SK-N-SH treated with all-trans-retinoic acid at 6 μM for 48 hours (cell line): ENCODE measurements at regions not wholly inside any gene's neighbourhood (a gene's known extent, or its start where the extent isn't known, plus 50 kb on each side); places are given as distances from the start of the nearest gene placed in this dataset.

Experiments
- CREB5 ChIP-seq: fragments of 250-450 bp; sonication (Bioruptor Pico); IDR thresholded peaks from 2 replicates; pipeline ENCODE4 v1.5.1; 2020; ENCODE audit warnings: low read depth, mild to moderate bottlenecking, moderate library complexity
- GLIS3 ChIP-seq: fragments of 250-450 bp; sonication (Bioruptor Pico); IDR thresholded peaks from 2 replicates; pipeline ENCODE4 v1.5.0; 2020; ENCODE audit warnings: mild to moderate bottlenecking, moderate library complexity
- OSR1 ChIP-seq: fragments of 250-450 bp; sonication (Bioruptor Pico); IDR thresholded peaks from 2 replicates; pipeline ENCODE4 v1.8.0; 2022; ENCODE audit warnings: moderate library complexity, mild to moderate bottlenecking, inconsistent platforms
- RARB ChIP-seq: fragments of 250-450 bp; sonication (Bioruptor Pico); IDR thresholded peaks from 2 replicates; pipeline ENCODE4 v1.8.0; 2021; ENCODE audit warnings: mild to moderate bottlenecking, moderate library complexity
- TCF4 ChIP-seq: fragments of 250-450 bp; sonication (Bioruptor Pico); IDR thresholded peaks from 2 replicates; pipeline ENCODE4 v1.8.0; 2021; ENCODE audit warnings: mild to moderate bottlenecking, moderate library complexity, borderline replicate concordance
- ZFP30 ChIP-seq: fragments of 450-650 bp; formaldehyde crosslinking; IDR thresholded peaks from 2 replicates; pipeline ENCODE4 v1.5.0; 2022; ENCODE audit warnings: mild to moderate bottlenecking, moderate library complexity
- TF ChIP-seq, protein P1 (sequence below): fragments of 250-450 bp; sonication (Bioruptor Pico); IDR thresholded peaks from 2 replicates; pipeline ENCODE4 v1.8.0; 2020; ENCODE audit warnings: mild to moderate bottlenecking, moderate library complexity, borderline replicate concordance

DNA sequence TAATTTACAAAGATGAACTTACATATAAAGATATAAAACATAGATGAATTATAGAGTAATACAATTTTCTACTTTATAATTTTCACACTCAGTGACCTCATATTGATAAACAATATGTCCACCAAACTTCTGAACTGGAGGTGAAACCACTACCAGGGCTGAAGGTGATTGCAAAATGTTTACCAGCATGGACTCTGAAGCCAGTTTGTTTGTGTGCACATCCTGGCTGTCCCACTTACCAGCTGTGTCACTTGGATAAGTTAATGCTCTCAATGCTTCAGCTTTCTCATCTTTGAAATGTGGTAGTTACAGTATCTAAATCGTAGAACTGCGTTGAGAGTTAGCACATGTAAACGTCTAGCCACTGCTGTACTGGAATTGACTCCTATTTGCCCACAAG is 392.6 kb downstream of the HNRNPD start:
- TF ChIP-seq, protein P1, sequence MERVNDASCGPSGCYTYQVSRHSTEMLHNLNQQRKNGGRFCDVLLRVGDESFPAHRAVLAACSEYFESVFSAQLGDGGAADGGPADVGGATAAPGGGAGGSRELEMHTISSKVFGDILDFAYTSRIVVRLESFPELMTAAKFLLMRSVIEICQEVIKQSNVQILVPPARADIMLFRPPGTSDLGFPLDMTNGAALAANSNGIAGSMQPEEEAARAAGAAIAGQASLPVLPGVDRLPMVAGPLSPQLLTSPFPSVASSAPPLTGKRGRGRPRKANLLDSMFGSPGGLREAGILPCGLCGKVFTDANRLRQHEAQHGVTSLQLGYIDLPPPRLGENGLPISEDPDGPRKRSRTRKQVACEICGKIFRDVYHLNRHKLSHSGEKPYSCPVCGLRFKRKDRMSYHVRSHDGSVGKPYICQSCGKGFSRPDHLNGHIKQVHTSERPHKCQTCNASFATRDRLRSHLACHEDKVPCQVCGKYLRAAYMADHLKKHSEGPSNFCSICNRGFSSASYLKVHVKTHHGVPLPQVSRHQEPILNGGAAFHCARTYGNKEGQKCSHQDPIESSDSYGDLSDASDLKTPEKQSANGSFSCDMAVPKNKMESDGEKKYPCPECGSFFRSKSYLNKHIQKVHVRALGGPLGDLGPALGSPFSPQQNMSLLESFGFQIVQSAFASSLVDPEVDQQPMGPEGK: no peak
- TF ChIP-seq TCF4 (no peak), OSR1 (CRISPR knock-in tag) (no peak), ZFP30 (CRISPR knock-in tag) (no peak), CREB5 (CRISPR knock-in tag) (no peak), RARB (CRISPR knock-in tag) (no peak), GLIS3 (CRISPR knock-in tag) (no peak)
